Fibroblast of the aortic adventitia (primary cell): ENCODE measurements at regions not wholly inside any gene's neighbourhood (a gene's known extent, or its start where the extent isn't known, plus 50 kb on each side); places are given as distances from the start of the nearest gene placed in this dataset.

Source experiments
- DNase-seq: peaks from one replicate; pipeline ENCODE4 v3.0.0-alpha.2; 2010; ENCODE audit warnings: low read depth
- H3K4me3 ChIP-seq: 2 replicates; pipeline ENCODE4 v1.5.1; 2011; ENCODE audit warnings: low read depth, mild to moderate bottlenecking, control low read depth, low read length, moderate library complexity
- TF ChIP-seq, protein P1 (sequence below): IDR thresholded peaks from 2 replicates; pipeline ENCODE4 v1.5.1; 2011; ENCODE audit warnings: mild to moderate bottlenecking, low read length, control low read depth, inconsistent platforms; ENCODE audit not compliant: insufficient read depth

DNA sequence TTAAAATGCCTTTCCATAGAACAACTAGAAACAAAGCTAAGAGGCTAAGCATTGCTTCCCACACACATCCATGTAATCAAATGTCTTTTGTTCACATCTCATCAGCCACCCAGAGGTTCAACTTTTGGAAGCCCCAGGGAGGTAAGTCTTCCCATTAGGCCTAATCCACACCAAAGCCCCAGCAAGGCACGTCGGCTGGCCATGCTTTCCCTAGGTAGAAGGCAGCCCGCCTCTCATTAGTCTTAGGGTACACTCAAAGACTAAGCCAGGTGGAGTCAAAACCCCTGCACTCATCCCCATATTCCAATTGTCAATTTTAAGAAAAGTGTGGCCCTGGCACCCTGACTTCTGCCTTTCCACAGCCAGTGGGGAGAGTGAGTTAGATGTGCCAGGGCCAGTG, 87.9 kb downstream of the ATPSCKMT start:
- DNase-seq, result no peak
- no peak overlapping the region for H3K4me3 ChIP-seq
- TF ChIP-seq, protein P1, sequence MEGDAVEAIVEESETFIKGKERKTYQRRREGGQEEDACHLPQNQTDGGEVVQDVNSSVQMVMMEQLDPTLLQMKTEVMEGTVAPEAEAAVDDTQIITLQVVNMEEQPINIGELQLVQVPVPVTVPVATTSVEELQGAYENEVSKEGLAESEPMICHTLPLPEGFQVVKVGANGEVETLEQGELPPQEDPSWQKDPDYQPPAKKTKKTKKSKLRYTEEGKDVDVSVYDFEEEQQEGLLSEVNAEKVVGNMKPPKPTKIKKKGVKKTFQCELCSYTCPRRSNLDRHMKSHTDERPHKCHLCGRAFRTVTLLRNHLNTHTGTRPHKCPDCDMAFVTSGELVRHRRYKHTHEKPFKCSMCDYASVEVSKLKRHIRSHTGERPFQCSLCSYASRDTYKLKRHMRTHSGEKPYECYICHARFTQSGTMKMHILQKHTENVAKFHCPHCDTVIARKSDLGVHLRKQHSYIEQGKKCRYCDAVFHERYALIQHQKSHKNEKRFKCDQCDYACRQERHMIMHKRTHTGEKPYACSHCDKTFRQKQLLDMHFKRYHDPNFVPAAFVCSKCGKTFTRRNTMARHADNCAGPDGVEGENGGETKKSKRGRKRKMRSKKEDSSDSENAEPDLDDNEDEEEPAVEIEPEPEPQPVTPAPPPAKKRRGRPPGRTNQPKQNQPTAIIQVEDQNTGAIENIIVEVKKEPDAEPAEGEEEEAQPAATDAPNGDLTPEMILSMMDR, result no peak

DNA sequence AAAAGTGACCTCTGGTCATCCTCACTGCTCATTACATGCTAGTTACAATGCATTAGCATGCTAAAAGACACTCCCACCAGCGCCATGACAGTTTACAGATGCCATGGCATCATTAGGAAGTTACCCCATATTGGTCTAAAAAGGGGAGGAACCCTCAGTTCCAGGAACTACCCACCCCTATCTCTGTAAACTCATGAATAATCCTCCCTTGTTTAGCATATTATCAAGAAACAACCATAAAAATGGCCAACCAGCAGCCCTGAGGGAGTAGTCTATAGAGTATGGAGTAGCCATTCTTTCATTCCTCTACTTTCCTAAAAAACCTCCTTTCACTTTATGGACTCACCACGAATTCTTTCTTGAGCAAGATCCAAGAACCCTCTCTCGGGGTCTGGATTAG, 89.4 kb downstream of the ATPSCKMT start:
- DNase-seq, result no peak
- TF ChIP-seq, protein P1, result no peak

DNA sequence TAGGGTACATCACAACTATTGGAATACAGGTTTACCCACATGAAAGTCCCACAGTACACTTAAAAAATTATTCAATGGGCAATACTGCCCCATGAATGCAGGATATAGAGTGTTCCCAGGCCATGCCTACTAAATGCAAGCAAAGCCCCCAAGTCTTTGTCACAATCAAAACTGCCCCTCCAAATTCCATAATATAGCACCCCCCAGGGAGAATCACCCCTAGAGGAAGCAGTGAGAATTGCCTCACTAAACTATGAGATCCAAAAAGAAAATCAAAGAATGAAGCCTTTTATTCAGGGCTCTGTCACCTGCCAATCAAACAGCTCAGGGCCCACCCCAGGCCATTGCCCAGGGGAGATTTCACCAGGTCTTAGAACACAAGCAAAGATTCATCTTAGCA, 90.8 kb downstream of the ATPSCKMT start:
- DNase-seq, result no peak
- TF ChIP-seq, protein P1, result no peak
- H3K4me3 ChIP-seq, result no peak overlapping the region

More for the DNA sequence above, 89.4 kb downstream of the ATPSCKMT start:
- no peak overlapping the region for H3K4me3 ChIP-seq

DNA sequence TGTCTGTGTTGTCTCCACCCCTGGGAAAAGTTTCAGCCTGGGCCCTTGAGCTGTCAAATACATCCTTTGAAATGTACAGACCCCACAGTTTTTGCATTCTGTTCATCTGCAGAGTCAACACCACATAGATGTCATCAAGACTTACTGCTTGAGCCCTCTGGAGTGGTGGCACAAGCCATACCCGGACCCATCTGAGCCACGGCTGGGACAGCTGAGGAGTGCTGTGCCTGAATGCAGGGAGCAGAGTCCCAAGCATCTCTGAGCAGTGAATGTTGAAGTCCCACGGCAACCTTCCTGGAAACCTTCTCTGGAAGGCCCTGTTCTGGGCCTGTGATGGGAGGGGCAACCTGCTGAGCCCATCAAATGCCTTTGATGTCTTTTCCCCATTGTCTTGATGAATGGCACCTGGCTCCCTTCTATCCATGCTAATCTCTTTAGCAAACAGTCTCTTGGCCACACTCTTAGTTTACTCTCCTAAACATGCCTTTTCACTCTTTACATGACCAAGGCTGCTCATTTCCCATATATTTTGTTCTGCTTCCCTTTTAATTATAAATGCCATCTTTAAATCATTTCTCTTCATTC, 92.5 kb downstream of the ATPSCKMT start:
- DNase-seq, result no peak
- no peak overlapping the region for H3K4me3 ChIP-seq
- TF ChIP-seq, protein P1, result no peak

DNA sequence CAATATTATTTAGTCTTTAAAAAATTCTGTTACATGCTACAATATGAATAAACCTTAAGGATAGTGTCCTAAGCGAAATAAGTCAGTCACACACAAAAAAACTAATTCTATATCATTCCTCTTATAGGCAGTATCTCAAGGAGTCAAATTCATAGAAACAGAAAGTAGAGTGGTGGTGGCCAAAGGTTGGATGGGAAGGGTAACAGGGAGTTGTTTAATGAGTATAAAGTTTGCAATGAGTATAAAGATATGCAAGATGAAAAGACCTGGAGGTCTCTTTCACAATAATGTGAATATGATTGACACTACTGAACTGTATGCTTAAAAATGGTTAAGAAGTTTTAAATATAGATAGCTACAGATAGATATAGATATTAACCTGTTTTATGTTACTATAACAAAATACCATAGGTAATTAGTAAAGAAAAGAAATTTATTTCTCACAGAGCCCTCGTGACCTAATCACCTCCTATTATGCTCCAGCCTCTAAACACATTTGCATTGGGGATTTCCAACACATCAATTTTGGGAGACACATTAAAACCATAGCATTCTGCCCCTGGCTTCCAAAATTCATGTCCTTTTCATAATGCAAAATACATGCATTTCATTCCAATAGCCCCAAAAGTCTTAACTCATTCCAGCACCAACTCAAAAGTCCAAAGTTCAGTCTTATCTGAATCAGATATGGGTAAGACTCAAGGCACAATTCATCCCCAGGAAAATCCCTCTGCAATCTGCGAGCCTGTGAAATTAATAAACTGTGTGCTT, 93.6 kb downstream of the ATPSCKMT start:
- TF ChIP-seq, protein P1, result no peak
- no peak overlapping the region for H3K4me3 ChIP-seq
- no peak for DNase-seq

DNA sequence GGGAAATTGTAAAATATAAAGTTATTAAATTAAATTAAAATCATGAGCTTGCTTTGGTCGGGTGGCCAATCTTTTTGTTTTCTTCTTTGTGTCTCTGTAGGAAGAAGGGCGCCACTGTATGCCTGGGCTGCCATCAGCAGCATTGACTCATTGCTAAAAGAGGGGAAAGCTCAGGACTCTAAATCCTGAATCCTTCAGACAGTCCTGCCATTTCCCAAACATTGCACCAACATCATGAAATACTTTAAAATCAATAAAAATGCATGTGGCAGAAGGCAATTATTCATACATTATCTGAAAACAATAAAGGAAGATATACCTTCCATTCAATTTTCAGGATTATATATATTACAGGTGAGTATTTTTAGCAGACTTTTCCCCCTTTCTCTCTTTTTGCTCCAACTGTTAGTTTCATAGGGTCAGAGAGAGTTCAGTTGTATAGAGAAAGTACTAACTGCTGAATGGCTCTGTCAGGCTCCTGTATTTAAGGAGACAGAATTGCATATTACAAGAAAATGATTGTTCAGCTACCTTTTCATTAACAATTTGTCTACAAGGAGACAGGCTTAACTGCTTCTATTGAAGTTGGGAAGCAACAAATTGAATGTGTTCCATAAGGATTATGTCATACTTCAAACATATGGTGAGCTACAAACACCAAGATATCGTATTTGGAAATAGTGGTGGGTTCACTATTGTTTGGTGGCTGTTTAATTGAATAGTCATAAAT, 95.7 kb downstream of the ATPSCKMT start:
- TF ChIP-seq, protein P1, result no peak
- no peak overlapping the region for H3K4me3 ChIP-seq
- DNase-seq, result no peak
